ENCODE measurements at regions not wholly inside any gene's neighbourhood (a gene's known extent, or its start where the extent isn't known, plus 50 kb on each side); places are given as distances from the start of the nearest gene placed in this dataset.

DNA sequence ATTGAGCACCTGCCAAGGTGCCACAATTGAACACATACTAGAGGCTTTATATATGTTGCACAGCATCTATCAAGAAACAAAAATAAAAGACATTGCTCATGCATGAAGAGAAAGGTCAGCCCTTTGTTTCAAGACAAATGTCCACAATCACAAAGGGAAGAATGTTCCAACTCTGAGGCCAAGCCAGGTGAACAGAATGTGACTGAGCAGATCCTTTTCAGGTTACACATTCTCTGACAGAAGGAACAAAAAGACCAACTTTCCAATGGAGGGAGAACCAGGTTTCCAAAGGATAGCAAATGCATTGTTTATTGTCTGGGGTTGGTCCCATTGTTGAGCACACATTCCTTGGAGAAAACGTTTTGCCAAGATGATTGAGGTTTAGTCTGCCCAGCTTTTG is 50.2 kb upstream of the FAM174B start:
- Mint-ChIP-seq H3K9me3 (no peaks in the 10 kb centered on the region), H3K36me3 (no peaks in the 10 kb centered on the region), H3K27ac (no peak overlapping the region), H3K27me3 (no peaks in the 10 kb centered on the region), H3K4me1 (peaks cover 4% of the 10 kb centered on the region), H3K4me3 (no peak overlapping the region)

DNA sequence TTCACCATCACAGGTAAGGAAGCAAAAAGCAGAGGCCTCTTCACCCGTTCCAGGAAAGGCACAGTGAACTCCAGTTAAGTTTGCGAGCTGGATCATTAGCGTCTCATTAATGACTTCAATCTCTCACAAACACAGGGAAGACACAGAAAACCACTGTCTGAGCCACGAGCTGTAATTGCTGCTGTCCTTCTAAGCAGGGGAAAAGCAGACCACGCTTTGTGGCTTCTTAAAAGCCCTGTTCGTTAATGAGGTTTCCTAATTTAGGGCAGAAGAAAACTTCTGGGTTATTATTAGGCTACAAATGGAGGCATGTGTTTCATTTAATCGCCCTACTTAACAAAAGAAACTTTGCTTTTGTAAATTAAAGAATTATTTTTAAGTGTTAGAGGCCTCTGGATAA is 50.6 kb upstream of the FAM174B start:
- no peaks in the 10 kb centered on the region for H3K27me3 Mint-ChIP-seq
- H3K9me3 Mint-ChIP-seq: no peaks in the 10 kb centered on the region
- peaks cover 4% of the 10 kb centered on the region for H3K4me1 Mint-ChIP-seq
- H3K4me3 Mint-ChIP-seq: no peak overlapping the region
- H3K27ac Mint-ChIP-seq: no peak overlapping the region
- no peaks in the 10 kb centered on the region for H3K36me3 Mint-ChIP-seq

DNA sequence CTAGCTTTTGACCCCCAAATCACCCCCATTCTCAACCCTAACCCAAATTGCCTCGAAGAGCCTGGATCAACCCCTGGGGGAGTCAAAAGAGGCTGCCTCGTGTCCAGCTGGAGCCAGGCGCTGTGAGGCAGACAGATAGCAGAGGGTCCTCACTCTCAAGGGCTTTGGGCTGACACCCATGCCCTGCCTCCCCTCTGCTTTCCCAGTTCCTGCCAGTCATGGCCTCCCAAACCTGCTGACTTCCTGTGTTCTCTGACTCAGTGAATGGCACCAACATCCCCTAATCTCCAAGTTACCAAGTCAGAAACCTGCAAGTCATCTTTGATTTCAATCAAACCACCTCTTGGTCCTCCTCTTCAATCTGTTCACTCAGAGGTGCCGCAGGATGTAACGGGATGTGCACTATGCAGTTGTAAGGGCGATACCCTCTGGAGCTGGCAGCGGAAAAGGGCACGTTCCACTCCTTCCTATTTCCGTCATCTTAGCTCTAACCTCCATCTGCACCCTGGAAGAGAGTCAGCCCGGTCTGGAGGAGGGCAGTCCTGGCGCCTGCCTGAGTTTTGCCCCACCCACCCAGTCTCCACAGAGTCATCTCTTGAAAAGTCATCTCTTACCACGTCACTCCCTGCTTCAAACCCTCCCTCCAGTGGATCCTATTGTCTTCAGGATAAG is 52.4 kb upstream of the FAM174B start:
- H3K27ac Mint-ChIP-seq: no peak overlapping the region
- H3K9me3 Mint-ChIP-seq: no peaks in the 10 kb centered on the region
- peaks cover 4% of the 10 kb centered on the region for H3K4me1 Mint-ChIP-seq
- no peaks in the 10 kb centered on the region for H3K36me3 Mint-ChIP-seq
- no peak overlapping the region for H3K4me3 Mint-ChIP-seq
- no peaks in the 10 kb centered on the region for H3K27me3 Mint-ChIP-seq

DNA sequence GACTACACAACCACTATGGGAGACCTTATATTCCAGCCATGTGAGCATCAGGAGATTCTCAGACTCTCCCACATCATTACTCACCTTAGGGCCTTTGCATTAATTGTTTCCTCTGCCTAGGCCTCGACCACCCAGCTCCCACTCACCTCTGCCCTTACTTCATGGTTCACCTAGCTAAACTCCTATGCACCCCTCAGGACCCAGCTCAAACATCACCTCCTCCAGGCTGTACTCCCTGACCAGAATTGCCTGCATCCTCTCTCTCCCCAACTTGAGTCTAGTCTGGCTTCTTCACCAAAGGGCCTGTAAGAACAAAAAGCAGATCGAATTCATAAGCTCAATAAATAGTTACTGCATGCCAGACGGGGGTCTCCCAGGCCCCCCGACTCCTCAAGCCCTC is 53.1 kb upstream of the FAM174B start:
- Mint-ChIP-seq H3K4me1 (peaks cover 4% of the 10 kb centered on the region), H3K4me3 (no peak overlapping the region), H3K9me3 (no peaks in the 10 kb centered on the region), H3K36me3 (no peaks in the 10 kb centered on the region), H3K27me3 (peaks cover 1% of the 10 kb centered on the region), H3K27ac (no peak overlapping the region)

DNA sequence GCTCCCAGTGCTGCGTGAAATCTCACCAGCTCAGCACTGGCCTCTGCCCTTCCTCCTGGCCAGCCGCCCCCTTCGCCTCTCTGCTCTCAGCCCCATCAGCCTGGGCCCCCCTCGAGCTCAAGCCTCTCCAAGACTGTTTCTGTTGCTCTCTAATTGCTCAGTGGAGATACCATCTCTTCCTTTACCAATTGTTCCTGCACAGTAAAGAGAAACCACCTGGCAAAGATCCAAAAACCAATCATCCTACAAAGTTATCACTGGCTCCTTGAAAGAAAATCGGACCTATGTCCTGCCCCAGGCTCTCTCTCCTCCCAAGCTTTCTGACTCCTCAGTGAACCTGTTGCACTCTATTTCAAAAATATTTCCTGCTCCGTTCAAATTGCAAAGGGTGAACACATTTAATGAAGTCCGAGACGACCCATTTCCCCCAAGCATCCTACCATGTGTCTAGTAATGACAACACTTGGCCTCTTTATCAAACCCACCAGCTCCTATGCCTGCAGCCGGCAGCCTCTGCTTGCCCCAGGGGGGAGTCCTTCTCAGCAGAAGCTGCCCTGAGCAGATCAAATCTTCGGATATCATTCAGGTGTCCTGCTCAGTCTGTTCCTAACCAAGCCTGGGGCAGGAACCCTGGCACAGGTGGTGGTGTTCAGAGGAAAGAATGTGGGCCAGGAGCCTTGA is 53.7 kb upstream of the FAM174B start:
- Mint-ChIP-seq H3K4me1 (peaks cover 8% of the 10 kb centered on the region), H3K27me3 (peaks cover 1% of the 10 kb centered on the region), H3K4me3 (no peak overlapping the region), H3K9me3 (no peaks in the 10 kb centered on the region), H3K36me3 (no peaks in the 10 kb centered on the region), H3K27ac (no peak overlapping the region)

DNA sequence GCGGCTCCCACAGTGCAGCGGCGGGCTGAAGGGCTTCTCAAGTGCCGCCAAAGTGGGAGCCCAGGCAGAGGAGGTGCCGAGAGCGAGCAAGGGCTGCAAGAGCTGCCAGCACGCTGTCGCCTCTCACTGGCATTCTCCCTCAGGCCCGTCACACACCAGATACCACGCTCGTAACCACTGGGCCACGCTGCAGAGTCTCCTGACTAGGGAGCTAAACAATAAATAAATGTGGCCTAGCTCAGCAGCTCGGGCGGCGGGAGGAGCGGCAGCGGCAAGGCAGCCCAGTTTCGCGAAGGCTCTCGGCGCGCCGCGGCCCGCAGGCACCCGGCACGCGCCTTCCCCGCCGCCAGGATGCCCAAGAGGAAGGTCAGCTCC is 55.9 kb upstream of the FAM174B start:
- Mint-ChIP-seq H3K9me3 (no peaks in the 10 kb centered on the region), H3K4me1 (peaks cover 13% of the 10 kb centered on the region), H3K4me3 (no peak overlapping the region), H3K27me3 (peaks cover 5% of the 10 kb centered on the region), H3K36me3 (no peaks in the 10 kb centered on the region), H3K27ac (no peak overlapping the region)

DNA sequence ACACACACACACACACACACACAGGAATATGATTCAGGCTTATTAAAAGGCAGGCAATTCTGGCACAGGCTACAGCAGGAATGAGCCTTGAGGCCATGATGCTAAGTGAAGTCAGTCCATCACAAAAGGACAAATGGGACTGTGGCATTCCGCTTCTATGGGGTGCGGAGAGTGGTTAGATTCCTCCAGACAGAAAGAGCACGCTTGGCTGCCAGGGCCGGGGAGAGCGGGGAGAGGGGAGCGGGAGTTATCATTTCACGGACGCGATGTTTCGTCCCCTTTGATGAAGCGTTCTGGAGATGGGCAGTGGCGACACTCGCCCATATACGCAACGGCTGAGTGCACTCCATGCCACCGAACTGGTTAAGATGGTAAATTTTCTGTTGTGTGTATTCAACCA is 58.5 kb upstream of the FAM174B start:
- Mint-ChIP-seq H3K36me3 (no peaks in the 10 kb centered on the region), H3K9me3 (no peaks in the 10 kb centered on the region), H3K4me3 (peak overlapping the region; percentile 82), H3K27ac (no peak overlapping the region), H3K27me3 (peaks cover 5% of the 10 kb centered on the region), H3K4me1 (peaks cover 12% of the 10 kb centered on the region)

DNA sequence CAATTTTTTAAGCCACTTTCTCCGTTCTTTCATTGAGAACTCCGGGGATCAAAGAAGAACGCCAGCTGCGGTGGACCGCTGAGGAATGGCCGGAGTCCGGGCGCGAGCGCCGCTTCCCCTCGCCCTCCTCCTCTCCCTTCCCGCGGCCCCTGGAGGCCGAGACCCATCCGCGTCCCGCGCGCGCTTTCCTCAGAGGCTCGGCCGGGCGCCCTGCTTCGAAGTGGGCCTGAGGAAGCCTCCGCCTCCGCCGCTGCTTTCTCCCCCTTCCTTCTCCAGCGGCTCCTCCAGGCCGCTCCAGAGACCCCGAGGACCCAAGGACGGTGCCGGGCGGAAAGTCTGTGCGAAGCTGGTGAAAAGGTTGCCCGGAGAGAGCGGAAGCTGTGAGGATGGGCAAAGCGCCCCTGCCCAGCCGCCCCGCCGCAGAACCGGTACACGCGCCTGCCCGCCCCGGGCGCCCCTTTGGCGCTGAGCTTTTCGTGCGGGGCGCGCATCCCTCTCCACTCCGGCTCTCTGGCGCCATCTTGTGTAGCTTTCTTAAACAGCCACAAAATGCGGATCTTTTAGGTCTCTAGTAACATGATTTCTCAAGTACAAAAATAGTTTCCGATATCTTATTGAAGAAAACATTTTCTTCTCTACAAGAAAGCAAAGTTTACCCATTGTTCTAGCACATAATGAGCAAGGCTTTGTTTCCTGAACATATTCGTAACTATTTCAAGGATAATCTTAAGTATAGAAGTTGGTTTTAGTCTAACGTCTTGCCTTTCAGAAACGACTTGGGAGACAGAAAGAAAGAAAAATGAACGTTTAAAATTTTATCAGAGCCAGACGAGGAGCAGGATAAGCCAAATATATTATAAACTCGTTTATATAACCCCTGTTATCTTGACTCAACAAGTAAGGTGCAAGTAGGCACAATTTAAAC is 59.2 kb upstream of the FAM174B start:
- H3K9me3 Mint-ChIP-seq: no peaks in the 10 kb centered on the region
- peaks cover 7% of the 10 kb centered on the region for H3K27me3 Mint-ChIP-seq
- peak overlapping the region; percentile 82 for H3K4me3 Mint-ChIP-seq
- H3K4me1 Mint-ChIP-seq: peaks cover 8% of the 10 kb centered on the region
- H3K36me3 Mint-ChIP-seq: no peaks in the 10 kb centered on the region
- no peak overlapping the region for H3K27ac Mint-ChIP-seq

DNA sequence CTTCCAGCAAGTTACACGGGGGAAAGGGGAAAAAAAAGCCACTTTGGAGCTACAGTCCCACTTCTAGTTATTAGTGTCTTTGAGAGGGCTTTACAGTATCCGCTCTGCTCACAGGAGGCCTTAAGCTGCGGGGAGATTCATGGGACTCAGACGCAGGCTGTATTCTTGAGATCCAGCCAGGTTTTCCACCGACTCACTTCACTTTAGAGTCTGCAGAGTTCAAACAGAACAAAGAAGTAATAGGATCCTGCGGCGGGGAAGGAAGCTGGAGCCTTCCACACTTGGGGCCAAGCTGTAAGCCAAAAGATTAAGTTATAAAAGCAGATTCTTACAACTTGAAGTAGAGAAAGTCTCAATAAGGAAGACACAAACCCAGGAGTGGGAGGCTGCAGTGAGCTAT is 60.2 kb upstream of the FAM174B start:
- no peak overlapping the region for H3K4me3 Mint-ChIP-seq
- H3K9me3 Mint-ChIP-seq: no peaks in the 10 kb centered on the region
- peaks cover 7% of the 10 kb centered on the region for H3K27me3 Mint-ChIP-seq
- H3K36me3 Mint-ChIP-seq: no peaks in the 10 kb centered on the region
- H3K4me1 Mint-ChIP-seq: peaks cover 8% of the 10 kb centered on the region
- no peak overlapping the region for H3K27ac Mint-ChIP-seq

DNA sequence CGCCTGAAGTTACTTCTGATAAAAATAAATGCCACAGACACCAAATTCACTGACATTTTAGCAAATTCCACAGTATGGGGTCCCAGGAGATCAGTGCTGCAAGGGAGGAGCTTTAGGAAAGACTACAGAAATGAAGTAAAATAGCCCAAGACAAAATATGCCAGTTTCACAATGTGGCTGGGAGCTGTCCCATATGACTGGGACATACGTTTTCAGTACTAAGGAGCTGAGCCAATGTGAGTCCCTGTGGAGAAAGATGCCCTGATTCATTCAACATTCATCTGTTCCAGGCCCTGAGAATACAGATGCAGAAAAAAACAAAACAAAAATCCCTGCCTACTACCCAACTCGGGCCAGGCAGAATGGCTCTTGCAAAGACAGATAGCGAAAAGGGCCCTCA is 63.4 kb upstream of the FAM174B start:
- H3K36me3 Mint-ChIP-seq: peaks cover 2% of the 10 kb centered on the region
- no peaks in the 10 kb centered on the region for H3K9me3 Mint-ChIP-seq
- peaks cover 13% of the 10 kb centered on the region for H3K4me1 Mint-ChIP-seq
- peaks cover 6% of the 10 kb centered on the region for H3K27me3 Mint-ChIP-seq
- no peak overlapping the region for H3K4me3 Mint-ChIP-seq
- H3K27ac Mint-ChIP-seq: no peak overlapping the region

DNA sequence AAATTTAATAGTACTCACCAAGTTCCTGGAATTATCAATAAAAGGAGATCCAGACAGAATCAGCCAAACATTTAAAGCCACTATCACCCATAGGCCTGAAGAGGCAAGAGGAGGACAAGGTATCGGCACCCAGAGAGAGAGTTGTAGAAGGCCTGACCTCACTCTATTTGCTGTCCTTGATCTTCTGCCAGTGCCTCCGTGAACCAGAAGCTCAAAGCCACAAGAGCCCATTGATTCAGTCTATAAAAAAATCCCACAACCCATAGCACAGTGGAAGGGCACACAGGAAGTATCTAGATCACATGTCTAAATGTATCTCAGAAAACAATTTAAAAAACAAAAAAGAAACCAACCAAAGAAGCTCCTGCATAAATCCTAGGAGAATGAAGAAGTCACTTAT is 68.6 kb upstream of the FAM174B start:
- Mint-ChIP-seq H3K27ac (no peak overlapping the region), H3K9me3 (no peaks in the 10 kb centered on the region), H3K36me3 (peaks cover 2% of the 10 kb centered on the region), H3K27me3 (peaks cover 2% of the 10 kb centered on the region), H3K4me3 (no peak overlapping the region), H3K4me1 (peaks cover 10% of the 10 kb centered on the region)

DNA sequence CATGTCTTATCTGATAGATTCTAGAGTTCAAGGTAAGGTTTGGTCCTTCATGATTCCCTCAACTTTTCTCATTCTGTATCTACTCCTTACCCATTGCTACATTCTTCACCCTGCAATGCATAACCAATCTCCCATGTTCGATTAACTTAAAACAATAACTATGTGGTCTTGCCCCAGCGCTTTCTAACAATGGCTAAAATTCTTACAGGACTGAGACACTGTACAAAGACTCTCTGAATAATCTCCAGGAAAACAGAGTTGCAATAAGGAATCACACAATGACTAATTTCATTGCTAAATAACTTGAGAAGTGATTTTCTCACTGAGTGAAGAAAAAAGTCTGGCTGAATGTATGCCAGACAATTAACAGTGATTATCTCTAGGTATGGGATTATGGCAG is 69.6 kb upstream of the FAM174B start:
- no peaks in the 10 kb centered on the region for H3K27me3 Mint-ChIP-seq
- H3K27ac Mint-ChIP-seq: no peak overlapping the region
- peaks cover 10% of the 10 kb centered on the region for H3K4me1 Mint-ChIP-seq
- H3K36me3 Mint-ChIP-seq: peaks cover 2% of the 10 kb centered on the region
- no peaks in the 10 kb centered on the region for H3K9me3 Mint-ChIP-seq
- no peak overlapping the region for H3K4me3 Mint-ChIP-seq

DNA sequence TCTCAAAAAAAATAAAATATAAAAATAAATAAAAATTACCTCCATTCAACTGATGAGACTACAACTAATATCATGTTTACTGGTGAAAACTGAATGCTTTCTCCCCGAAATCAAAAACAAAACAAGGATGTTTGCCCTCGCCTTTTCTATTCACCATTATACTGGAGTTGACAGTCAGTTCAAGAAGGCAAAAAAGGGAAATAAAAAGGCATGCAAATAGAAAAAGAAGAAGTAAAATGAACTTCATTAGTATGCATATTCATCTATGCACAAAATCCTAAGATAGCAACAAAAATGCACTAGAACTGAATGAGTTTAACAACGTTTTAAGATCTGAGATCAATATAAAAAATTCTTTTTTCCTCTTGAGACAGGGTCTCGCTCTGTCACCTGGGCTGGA is 72.7 kb upstream of the FAM174B start:
- Mint-ChIP-seq H3K36me3 (peaks cover 1% of the 10 kb centered on the region), H3K4me3 (no peak overlapping the region), H3K27me3 (peaks cover 2% of the 10 kb centered on the region), H3K27ac (no peak overlapping the region), H3K4me1 (peaks cover 9% of the 10 kb centered on the region), H3K9me3 (no peaks in the 10 kb centered on the region)

DNA sequence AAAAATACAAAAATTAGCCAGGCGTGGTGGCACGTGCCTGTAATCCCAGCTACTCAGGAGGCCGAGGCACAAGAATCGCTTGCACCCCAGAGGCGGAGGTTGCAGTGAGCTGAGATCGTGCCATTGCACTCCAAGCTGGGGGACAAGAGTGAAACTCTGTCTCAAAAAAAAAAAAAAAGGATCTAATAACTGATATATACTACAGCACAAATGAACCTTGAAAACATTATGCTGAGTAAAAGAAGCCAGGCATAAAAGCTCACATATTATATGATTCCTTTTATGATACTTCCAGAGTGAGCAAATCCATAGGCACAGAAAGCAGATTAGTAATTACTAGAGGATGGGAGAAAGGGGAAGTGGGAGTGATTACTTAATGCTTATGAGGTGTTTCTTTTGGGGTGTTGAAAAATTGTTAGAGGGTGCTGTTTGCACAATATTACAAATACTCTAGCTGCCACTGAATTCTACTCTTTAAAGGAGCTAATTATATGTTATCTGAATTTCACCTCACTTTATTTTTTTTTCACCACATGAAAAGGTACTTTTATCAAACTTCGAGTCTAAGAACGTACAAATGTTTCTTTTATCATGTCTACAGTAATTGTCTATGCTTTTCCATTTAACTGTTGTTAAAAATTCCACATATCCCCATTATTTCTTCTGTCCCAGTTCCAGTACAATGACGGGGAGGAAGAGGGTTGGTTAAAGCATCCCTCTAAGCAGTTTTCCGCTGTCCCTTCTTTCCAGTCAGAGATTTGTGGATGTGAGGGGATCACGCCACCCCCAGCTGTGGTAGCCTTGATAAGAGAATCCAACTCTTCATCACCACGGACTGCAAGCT is 77.7 kb upstream of the FAM174B start:
- Mint-ChIP-seq H3K4me3 (peak overlapping the region; percentile 86), H3K4me1 (no peaks in the 10 kb centered on the region)

DNA sequence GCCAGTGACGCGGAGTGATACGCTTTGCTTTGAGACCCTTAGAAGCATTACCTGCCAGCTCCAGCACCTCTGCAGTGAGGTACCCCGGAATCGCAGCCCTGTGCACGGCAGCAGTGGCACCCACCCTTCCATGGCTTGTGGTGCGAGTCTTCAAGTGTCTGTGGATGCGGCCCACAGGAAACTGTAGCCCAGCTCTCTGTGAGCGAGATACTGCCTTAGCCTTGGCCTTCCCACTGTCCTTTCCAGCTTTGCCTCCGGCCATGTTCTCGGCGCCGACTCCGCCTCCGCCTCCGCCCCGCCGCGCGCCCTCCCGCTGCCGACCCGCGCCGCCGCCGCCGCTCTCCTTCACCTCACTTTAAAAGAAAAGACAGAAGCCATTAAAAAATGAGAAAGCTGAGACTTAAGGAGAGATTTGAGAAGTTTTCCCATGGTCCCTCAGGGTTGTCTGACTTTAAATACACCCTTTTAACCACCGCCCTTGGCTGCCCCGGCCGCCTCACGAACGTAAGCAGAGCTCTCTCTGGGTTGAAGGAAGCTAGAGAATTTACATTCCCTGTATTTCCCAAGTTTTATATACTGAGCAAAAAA is 78.5 kb upstream of the FAM174B start:
- H3K4me3 Mint-ChIP-seq: peak overlapping the region; percentile 86
- peaks cover 5% of the 10 kb centered on the region for H3K27me3 Mint-ChIP-seq
- H3K9me3 Mint-ChIP-seq: no peaks in the 10 kb centered on the region
- peaks cover 1% of the 10 kb centered on the region for H3K36me3 Mint-ChIP-seq
- H3K4me1 Mint-ChIP-seq: no peaks in the 10 kb centered on the region
- H3K27ac Mint-ChIP-seq: peak overlapping the region; percentile 59

More for the DNA sequence above, 77.7 kb upstream of the FAM174B start:
- H3K36me3 Mint-ChIP-seq: peaks cover 1% of the 10 kb centered on the region
- H3K27ac Mint-ChIP-seq: no peak overlapping the region
- H3K27me3 Mint-ChIP-seq: peaks cover 5% of the 10 kb centered on the region
- no peaks in the 10 kb centered on the region for H3K9me3 Mint-ChIP-seq

Measured in activated naive CD4-positive, alpha-beta T cell treated with anti-CD3 and anti-CD28 coated beads, Interleukin-2, amount 50 U/mL, for 24 hours (primary cell).